Activated B cell treated with CpG ODN at 0.5 μM for 24 hours (primary cell): ENCODE measurements at regions not wholly inside any gene's neighbourhood (a gene's known extent, or its start where the extent isn't known, plus 50 kb on each side); places are given as distances from the start of the nearest gene placed in this dataset.

Experiments
- ATAC-seq: fragments of 200-7000 bp; cut with Tn5 transposase; one replicate; pipeline ENCODE4 v1.10.0; 2021; ENCODE audit warnings: low read depth, mild to moderate bottlenecking, moderate library complexity
- CTCF ChIA-PET: fragments of 350-600 bp; sonication (Branson Sonifier 250); formaldehyde crosslinking; loops from one replicate; lab custom pipeline; 2021; ENCODE audit warnings: antibody characterized with exemption; lab: Charles Lee
- POLR2A ChIA-PET: fragments of 350-600 bp; sonication (Branson Sonifier 250); formaldehyde crosslinking; loops from one replicate; lab custom pipeline; 2021; ENCODE audit warnings: antibody characterized with exemption; lab: Charles Lee
- DNase-seq: peaks from one replicate; pipeline ENCODE4 v3.0.0; 2022
- H3K27ac Mint-ChIP-seq: one replicate; pipeline ENCODE4 v1.8.0; 2020; ENCODE audit warnings: mixed read lengths
- H3K27me3 Mint-ChIP-seq: one replicate; pipeline ENCODE4 v1.8.0; 2021; ENCODE audit warnings: mixed read lengths
- H3K36me3 Mint-ChIP-seq: one replicate; pipeline ENCODE4 v1.8.0; 2021; ENCODE audit warnings: low read depth, mixed read lengths
- H3K4me1 Mint-ChIP-seq: one replicate; pipeline ENCODE4 v1.8.0; 2021; ENCODE audit warnings: mixed read lengths
- H3K4me3 Mint-ChIP-seq: one replicate; pipeline ENCODE4 v1.8.0; 2020; ENCODE audit warnings: mild to moderate bottlenecking, mixed read lengths
- H3K9me3 Mint-ChIP-seq: one replicate; pipeline ENCODE4 v1.8.0; 2020; ENCODE audit warnings: mixed read lengths
- intact Hi-C: fragments of 100-400 bp; cut with micrococcal nuclease; formaldehyde crosslinking; loops from one replicate; pipeline ENCODE4 v1.15.1; 2024
- TF ChIP-seq, protein P1 (sequence below): fragments of 200-600 bp; IDR thresholded peaks from one replicate; pipeline ENCODE4 v1.8.0; 2022; ENCODE audit warnings: antibody characterized with exemption, mild to moderate bottlenecking

DNA sequence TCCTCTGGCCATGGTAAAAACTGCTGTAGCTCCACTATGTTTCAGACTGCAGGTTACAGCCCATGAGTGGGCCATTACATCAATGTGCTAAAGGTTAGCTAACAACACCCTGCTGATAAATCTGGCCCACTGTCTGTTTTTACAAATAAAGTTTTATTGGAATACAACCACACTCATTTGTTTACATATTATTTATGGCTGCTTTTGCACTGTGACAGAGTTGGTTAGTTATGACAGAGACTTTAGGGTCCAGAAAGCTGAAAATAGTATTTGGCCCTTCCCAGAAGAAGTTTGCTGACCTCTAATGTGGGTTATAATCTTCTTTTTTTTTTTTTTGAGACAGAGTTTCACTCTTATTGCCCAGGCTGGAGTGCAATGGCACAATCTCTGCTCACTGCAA, 134.2 kb upstream of the PWP1 start:
- Mint-ChIP-seq H3K27me3 (no peaks in the 10 kb centered on the region), H3K9me3 (peaks cover 6% of the 10 kb centered on the region), H3K27ac (no peak overlapping the region), H3K36me3 (no peaks in the 10 kb centered on the region), H3K4me3 (no peak overlapping the region), H3K4me1 (peaks cover 7% of the 10 kb centered on the region)
- ATAC-seq (no peak), DNase-seq (no peak)
- intact Hi-C loops, result no loop called here
- ChIA-PET POLR2A (no interaction called here), CTCF (no interaction called here)
- TF ChIP-seq, protein P1, sequence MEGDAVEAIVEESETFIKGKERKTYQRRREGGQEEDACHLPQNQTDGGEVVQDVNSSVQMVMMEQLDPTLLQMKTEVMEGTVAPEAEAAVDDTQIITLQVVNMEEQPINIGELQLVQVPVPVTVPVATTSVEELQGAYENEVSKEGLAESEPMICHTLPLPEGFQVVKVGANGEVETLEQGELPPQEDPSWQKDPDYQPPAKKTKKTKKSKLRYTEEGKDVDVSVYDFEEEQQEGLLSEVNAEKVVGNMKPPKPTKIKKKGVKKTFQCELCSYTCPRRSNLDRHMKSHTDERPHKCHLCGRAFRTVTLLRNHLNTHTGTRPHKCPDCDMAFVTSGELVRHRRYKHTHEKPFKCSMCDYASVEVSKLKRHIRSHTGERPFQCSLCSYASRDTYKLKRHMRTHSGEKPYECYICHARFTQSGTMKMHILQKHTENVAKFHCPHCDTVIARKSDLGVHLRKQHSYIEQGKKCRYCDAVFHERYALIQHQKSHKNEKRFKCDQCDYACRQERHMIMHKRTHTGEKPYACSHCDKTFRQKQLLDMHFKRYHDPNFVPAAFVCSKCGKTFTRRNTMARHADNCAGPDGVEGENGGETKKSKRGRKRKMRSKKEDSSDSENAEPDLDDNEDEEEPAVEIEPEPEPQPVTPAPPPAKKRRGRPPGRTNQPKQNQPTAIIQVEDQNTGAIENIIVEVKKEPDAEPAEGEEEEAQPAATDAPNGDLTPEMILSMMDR, result no peak

DNA sequence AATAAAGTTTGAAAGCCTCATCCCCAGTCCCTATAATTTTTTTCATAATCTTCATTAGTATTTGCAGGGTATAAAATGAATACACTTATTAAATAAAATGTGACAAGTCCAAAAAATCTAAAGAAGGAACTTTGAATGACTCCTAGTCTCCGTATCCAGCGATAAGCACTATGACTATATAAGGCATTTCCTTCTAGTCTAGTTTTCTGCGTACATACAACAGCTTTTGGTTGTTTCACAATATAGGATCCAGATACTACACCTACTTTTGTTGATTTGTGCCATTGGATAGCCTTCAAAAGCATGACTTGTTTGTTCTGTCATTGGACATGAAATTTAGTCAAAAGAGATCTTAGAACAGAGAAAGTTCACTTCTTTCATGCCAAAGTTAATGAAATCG, 133.3 kb upstream of the PWP1 start:
- Mint-ChIP-seq H3K36me3 (no peaks in the 10 kb centered on the region), H3K4me1 (peaks cover 3% of the 10 kb centered on the region), H3K4me3 (no peak overlapping the region), H3K27ac (no peak overlapping the region), H3K9me3 (peaks cover 6% of the 10 kb centered on the region), H3K27me3 (no peaks in the 10 kb centered on the region)
- ChIA-PET POLR2A (no interaction called here), CTCF (no interaction called here)
- TF ChIP-seq, protein P1, result no peak
- DNase-seq (no peak), ATAC-seq (no peak)
- intact Hi-C loops, result no loop called here

DNA sequence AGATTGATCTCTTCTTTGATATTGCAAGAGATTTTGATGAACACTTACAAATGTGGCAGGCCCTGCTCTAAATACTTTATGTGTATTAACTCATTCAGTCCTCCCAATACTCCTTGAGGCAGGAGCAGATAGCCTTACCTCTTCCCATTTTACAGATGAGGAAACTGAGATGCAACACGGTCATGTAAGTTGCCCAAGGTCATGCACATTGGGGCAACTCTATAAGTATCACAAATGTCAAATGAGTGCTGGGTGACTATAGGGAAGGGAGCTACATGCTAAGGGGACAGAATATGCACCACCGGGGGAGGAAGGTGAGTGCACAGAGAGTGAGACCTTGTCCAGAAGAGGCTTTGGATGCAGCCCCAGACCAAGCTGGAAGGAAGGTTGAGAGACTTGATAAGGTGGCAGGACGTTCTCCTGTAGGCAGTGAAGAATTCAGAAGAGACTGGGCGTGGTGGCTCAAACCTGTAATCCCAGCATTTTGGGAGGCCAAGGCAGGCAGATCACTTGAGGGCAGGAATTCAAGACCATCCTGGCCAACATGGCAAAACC, 132.3 kb upstream of the PWP1 start:
- Mint-ChIP-seq H3K9me3 (peaks cover 6% of the 10 kb centered on the region), H3K27ac (no peak overlapping the region), H3K36me3 (no peaks in the 10 kb centered on the region), H3K4me3 (no peak overlapping the region), H3K27me3 (no peaks in the 10 kb centered on the region), H3K4me1 (no peaks in the 10 kb centered on the region)
- TF ChIP-seq, protein P1, result no peak
- intact Hi-C loops, result no loop called here
- CTCF ChIA-PET, result no interaction called here
- ATAC-seq (no peak), DNase-seq (no peak)
- POLR2A ChIA-PET, result no interaction called here

DNA sequence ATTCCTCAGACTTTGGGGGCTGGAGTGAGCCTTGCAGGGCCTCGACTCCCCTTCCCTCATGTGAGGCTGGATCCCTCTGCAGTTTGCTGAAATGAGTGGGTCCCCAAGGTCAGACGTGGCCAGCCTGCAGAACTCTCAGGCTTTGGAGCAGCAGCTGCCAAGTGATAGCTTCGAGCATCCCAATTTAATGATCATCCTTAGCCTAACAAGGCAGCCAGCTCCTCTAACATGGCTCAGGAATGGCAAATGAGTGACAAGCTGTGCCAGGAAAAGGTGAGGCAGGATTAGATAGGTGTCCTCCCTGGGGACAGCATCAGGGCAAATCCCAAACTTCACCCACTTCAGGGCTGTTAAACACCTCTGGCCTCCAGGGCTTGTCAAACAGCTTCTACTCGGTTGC, 130.7 kb upstream of the PWP1 start:
- Mint-ChIP-seq H3K36me3 (no peaks in the 10 kb centered on the region), H3K4me1 (no peaks in the 10 kb centered on the region), H3K9me3 (no peaks in the 10 kb centered on the region), H3K4me3 (no peak overlapping the region), H3K27ac (no peak overlapping the region), H3K27me3 (no peaks in the 10 kb centered on the region)
- ATAC-seq, result no peak
- ChIA-PET POLR2A (no interaction called here), CTCF (no interaction called here)
- TF ChIP-seq, protein P1, result no peak
- no peak for DNase-seq
- intact Hi-C loops, result no loop called here

DNA sequence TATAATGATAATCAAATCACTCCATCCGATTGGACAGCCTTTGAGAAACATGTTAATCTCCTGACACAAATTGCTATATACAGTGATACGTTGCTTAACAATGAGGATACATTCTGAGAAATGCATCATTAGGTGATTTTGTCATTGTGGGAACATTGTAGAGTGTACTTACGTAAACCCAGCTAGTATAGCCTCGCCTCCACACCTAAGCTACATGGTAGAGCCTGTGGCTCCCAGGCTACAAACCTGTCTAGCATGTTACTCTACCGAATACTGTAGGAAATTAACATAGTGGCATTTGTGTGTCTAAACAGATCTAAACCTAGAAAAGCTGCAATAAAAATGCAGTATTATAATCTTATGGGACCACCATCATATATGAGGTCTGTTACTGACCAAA, 128.6 kb upstream of the PWP1 start:
- TF ChIP-seq, protein P1, result no peak
- POLR2A ChIA-PET, result no interaction called here
- peaks cover 1% of the 10 kb centered on the region for H3K27me3 Mint-ChIP-seq

More for the DNA sequence above, 128.6 kb upstream of the PWP1 start:
- H3K9me3 Mint-ChIP-seq, result no peaks in the 10 kb centered on the region
- H3K4me1 Mint-ChIP-seq, result no peaks in the 10 kb centered on the region
- H3K36me3 Mint-ChIP-seq, result no peaks in the 10 kb centered on the region
- DNase-seq, result no peak
- H3K27ac Mint-ChIP-seq, result no peak overlapping the region
- no peak overlapping the region for H3K4me3 Mint-ChIP-seq
- CTCF ChIA-PET, result interaction anchor here (0.7 kb wide), 1 partner anchor 9 kb away, joined by 3 read pairs; no protein-coding TSS in a partner anchor
- no peak for ATAC-seq
- intact Hi-C loops, result no loop called here
